ENCODE measurements at regions not wholly inside any gene's neighbourhood (a gene's known extent, or its start where the extent isn't known, plus 50 kb on each side); places are given as distances from the start of the nearest gene placed in this dataset.

- TF ChIP-seq, protein P1, sequence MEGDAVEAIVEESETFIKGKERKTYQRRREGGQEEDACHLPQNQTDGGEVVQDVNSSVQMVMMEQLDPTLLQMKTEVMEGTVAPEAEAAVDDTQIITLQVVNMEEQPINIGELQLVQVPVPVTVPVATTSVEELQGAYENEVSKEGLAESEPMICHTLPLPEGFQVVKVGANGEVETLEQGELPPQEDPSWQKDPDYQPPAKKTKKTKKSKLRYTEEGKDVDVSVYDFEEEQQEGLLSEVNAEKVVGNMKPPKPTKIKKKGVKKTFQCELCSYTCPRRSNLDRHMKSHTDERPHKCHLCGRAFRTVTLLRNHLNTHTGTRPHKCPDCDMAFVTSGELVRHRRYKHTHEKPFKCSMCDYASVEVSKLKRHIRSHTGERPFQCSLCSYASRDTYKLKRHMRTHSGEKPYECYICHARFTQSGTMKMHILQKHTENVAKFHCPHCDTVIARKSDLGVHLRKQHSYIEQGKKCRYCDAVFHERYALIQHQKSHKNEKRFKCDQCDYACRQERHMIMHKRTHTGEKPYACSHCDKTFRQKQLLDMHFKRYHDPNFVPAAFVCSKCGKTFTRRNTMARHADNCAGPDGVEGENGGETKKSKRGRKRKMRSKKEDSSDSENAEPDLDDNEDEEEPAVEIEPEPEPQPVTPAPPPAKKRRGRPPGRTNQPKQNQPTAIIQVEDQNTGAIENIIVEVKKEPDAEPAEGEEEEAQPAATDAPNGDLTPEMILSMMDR (IDR thresholded peaks at IDR 0.05) = no peak
- no peak for TF ChIP-seq POLR2A (IDR thresholded peaks at IDR 0.05)
Measured at GRCh38 chr4:177131736-177132135, 177.9 kb upstream of the NEIL3 start.
